ENCODE measurements at regions not wholly inside any gene's neighbourhood (a gene's known extent, or its start where the extent isn't known, plus 50 kb on each side); places are given as distances from the start of the nearest gene placed in this dataset.

DNA sequence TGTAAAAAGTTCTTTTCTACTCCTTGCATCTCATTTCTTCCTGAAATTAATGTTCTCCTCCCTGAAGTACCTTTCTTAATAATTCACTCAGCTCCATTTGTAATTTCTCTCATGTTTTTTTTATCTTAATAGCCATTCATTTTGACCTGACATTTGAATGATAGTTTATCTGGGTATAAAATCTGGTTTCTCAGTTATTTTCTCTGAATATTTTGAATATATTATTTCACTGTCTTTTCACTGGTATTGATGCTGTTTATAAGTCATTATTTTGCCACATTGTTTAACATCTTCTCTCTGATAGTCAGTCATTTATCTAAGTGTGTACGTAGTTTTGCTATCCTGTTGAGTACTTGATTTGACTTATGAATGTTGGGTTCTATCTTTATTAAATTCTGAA lies 68.8 kb upstream of the ARHGAP18 start:
- TF ChIP-seq, protein P1, sequence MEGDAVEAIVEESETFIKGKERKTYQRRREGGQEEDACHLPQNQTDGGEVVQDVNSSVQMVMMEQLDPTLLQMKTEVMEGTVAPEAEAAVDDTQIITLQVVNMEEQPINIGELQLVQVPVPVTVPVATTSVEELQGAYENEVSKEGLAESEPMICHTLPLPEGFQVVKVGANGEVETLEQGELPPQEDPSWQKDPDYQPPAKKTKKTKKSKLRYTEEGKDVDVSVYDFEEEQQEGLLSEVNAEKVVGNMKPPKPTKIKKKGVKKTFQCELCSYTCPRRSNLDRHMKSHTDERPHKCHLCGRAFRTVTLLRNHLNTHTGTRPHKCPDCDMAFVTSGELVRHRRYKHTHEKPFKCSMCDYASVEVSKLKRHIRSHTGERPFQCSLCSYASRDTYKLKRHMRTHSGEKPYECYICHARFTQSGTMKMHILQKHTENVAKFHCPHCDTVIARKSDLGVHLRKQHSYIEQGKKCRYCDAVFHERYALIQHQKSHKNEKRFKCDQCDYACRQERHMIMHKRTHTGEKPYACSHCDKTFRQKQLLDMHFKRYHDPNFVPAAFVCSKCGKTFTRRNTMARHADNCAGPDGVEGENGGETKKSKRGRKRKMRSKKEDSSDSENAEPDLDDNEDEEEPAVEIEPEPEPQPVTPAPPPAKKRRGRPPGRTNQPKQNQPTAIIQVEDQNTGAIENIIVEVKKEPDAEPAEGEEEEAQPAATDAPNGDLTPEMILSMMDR (conservative IDR thresholded peaks at IDR 0.05; ENCODE audit: control insufficient read depth, insufficient read depth, low read depth, low read length): no peak
- DNase-seq (ENCODE audit: low read depth): no peak
- no peak overlapping the region for H3K4me3 ChIP-seq (ENCODE audit: control insufficient read depth, low read depth, low read length)

DNA sequence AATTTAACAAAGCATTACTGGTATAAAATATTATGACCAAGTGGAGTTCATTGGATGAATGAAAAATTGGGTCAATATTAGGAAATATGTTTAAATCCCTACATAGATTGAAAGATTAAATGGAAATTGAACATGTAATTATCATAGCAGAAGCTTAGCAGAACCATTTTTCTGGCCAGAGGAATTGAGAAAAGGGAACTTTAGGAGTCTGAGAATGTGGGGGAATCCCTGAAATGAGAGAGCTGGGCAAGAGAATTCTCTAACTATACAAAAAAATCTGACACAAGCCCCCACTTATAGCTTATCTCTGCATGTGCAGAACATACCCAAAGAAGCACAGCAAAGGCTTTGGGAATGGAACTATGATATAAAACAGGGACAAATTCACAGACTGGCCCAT lies 67.4 kb upstream of the ARHGAP18 start:
- TF ChIP-seq, protein P1 (conservative IDR thresholded peaks at IDR 0.05; ENCODE audit: control insufficient read depth, insufficient read depth, low read depth, low read length): no peak
- H3K4me3 ChIP-seq (ENCODE audit: control insufficient read depth, low read depth, low read length): no peak overlapping the region
- no peak for DNase-seq (ENCODE audit: low read depth)

DNA sequence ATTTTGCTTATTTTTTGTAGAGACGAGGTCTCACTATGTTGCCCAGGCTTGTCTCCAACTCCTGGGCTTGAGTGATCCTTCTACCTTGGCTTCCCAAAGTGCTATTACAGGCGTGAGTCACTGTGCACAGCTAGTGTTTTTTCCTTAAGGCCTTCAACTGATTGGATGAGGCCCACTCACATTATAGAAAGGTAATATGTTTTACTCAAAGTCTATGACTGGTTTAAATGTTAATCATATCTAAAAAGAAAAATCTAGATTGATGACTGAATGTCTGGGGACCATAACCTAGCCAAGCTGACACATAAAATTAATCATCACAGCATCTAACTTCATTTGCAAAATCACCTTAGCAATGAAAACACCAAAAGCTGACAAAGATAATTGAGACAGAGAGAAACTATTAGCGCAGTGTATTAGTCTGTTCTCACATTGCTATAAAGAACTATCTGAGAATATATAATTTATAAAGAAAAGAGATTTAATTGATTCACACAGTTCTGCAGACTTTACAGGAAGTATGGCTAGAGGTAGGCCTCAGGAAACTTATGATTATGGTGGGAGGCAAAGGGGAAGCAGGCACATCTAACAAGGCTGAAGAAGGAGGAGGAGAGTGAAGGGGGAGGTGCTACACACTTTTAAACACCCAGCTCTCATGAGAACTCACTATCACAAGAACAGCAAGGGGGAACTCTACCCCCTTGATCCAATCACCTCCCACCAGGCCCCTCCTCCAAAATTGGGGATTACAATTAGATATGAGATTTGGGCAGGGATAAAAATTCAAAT lies 66.8 kb upstream of the ARHGAP18 start:
- no peak for DNase-seq (ENCODE audit: low read depth)
- TF ChIP-seq, protein P1 (conservative IDR thresholded peaks at IDR 0.05; ENCODE audit: control insufficient read depth, insufficient read depth, low read depth, low read length): no peak

DNA sequence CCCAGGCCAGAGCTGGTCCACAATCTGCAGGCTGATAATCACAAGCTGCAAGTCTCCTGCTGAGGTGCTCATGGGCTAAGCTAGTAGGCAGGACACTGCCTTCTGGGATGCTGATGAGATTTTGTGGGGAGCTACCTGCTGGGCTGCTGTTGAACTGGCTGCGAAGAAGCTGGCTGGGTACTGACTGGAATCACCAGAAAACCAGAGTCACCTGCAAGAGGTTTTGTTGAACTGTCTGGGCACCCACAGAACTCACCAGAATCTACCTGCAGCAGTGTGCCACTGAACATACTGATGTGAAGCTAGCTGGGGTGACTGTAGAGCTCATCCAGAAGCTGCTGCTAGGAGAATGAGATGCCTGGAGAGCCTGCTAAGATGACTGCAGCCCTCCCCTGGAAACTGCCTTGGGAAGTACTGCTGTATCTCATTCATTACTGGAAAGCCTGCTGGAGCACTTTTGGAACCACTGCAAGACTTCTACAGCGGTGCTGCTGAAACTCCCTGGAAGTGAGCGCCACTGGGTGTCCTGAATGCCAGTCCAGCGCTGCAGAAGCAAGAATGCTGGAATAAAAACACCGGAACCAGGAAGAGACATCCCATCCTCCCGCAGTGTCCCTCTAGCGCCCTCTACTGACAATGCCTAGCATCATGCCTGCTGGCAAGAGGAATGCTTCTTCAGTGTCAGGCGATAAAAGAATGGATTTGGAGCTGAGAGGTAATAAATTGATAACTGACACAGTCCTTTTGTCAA lies 64.9 kb upstream of the ARHGAP18 start:
- DNase-seq (ENCODE audit: low read depth): peak; percentile 86
- TF ChIP-seq, protein P1 (conservative IDR thresholded peaks at IDR 0.05; ENCODE audit: control insufficient read depth, insufficient read depth, low read depth, low read length): peak; percentile 100
- no peak overlapping the region for H3K4me3 ChIP-seq (ENCODE audit: control insufficient read depth, low read depth, low read length)

More for the DNA sequence above, 66.8 kb upstream of the ARHGAP18 start:
- H3K4me3 ChIP-seq (ENCODE audit: control insufficient read depth, low read depth, low read length): no peak overlapping the region

DNA sequence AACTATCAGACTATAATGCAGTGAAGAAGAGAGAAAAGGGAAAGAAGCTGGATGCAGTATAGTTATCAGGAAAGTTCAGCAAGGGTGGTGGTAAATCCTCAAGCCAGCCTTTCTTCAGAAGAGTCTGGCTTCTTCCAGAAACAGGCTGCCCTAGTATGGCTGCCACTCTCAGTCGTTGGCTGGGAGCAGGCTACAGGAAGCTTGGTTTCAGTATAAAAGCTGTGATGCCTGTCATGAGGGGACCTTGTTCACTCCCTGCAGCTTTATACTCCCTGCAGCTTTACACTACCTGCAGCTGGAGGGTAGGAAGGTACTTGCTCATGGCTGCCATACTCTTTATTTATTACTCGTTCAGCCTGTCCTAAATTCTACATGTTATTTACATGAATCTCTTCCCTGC lies 63.3 kb upstream of the ARHGAP18 start:
- H3K4me3 ChIP-seq (ENCODE audit: control insufficient read depth, low read depth, low read length): no peak overlapping the region
- TF ChIP-seq, protein P1 (conservative IDR thresholded peaks at IDR 0.05; ENCODE audit: control insufficient read depth, insufficient read depth, low read depth, low read length): no peak
- DNase-seq (ENCODE audit: low read depth): no peak

DNA sequence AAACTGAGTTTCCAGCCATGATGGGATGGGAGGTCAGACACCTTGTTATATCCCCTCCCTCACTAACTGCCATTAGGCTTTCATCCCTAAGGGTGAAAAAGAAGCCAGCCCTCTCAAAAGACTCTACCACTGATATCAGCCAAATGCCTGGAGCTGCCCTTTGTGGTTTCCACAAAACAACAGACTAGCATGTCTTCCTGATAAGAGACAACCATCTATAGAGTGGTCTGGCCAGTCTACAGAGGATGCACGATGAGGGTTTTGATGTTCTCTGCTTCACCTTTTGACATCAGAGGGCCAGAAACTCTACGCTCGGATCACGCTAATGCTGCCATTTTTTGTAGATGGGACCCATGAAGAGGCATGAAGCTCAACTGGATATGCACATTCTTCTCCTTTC lies 61.7 kb upstream of the ARHGAP18 start:
- DNase-seq (ENCODE audit: low read depth): no peak
- TF ChIP-seq, protein P1 (conservative IDR thresholded peaks at IDR 0.05; ENCODE audit: control insufficient read depth, insufficient read depth, low read depth, low read length): no peak
- H3K4me3 ChIP-seq (ENCODE audit: control insufficient read depth, low read depth, low read length): no peak overlapping the region

All from fibroblast of mammary gland (primary cell).